ENCODE measurements at regions not wholly inside any gene's neighbourhood (a gene's known extent, or its start where the extent isn't known, plus 50 kb on each side); places are given as distances from the start of the nearest gene placed in this dataset.

DNA sequence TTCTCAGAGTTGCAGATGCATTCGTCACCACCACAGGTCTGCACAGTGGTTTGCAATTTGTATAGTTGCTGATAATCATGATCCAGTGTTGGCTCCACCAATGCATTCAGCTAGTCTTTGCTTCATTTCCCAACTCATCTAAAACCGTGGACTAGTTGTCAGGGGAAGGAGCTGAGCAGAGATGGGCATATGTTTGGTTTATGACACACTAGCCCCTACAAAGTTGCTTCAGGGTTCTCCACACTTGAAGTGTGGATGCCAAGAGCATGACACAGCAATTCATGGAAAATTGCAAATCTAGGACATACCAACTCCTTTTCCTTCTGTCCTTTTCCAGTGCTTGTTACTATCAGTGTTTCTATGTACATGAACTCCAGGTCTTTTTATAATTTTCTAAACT, 168.0 kb downstream of the TNFSF13B start:
- Histone ChIP-seq H3K9me2 (ENCODE audit: insufficient read depth) (no peaks in the 10 kb centered on the region), H4K20me1 (ENCODE audit: insufficient read depth) (no peaks in the 10 kb centered on the region), H3K36me3 (ENCODE audit: control insufficient read depth in 1 of 2, insufficient read depth in 2 of 2, low read length in 2 of 2) (no peaks in the 10 kb centered on the region), H3K27ac (ENCODE audit: low read depth, low read length) (no peak overlapping the region), H3K4me2 (ENCODE audit: low read length) (no peak overlapping the region), H3K9me3 (ENCODE audit: control insufficient read depth in 1 of 2, insufficient read depth in 1 of 2, low read depth in 1 of 2, low read length in 2 of 2) (no peaks in the 10 kb centered on the region), H3K79me2 (ENCODE audit: insufficient read depth, low read length) (no peaks in the 10 kb centered on the region), H2AFZ (ENCODE audit: low read depth, low read length, poor library complexity, severe bottlenecking) (no peak overlapping the region), H3K4me3 (replicated peaks in 1 of 2; ENCODE audit: low read depth in 1 of 2, low read length in 2 of 2) (no peak overlapping the region), H3K27me3 (ENCODE audit: insufficient read depth, low read length) (no peaks in the 10 kb centered on the region), H3K4me1 (ENCODE audit: control insufficient read depth in 1 of 2, insufficient read depth in 2 of 2, low read length in 2 of 2) (no peaks in the 10 kb centered on the region), H3K9ac (ENCODE audit: low read length) (no peak overlapping the region)
- intact Hi-C loops (cut with micrococcal nuclease), result no loop called here
- CTCF ChIA-PET, result no interaction called here
- POLR2A ChIA-PET, result no interaction called here
- ATAC-seq, result no peak
- BruUV-seq (replicated peaks), result no TSS peak
- RAD21 ChIA-PET (ENCODE audit: low non-redundant PET in 1 of 2, low total read pairs in 2 of 2, uncharacterized antibody in 2 of 2, unreplicated experiment in 2 of 2), result no interaction called here
- TF ChIP-seq SP1 (IDR thresholded peaks at IDR 0.05; ENCODE audit: low read depth) (no peak), TCF7L2 (IDR thresholded peaks at IDR 0.05; ENCODE audit: borderline replicate concordance, extremely low read depth, insufficient read depth, insufficient read length) (no peak), EGR1 (IDR thresholded peaks at IDR 0.05; ENCODE audit: low read depth) (no peak), SIN3A (IDR thresholded peaks at IDR 0.05; ENCODE audit: low read depth) (no peak), EZH2phosphoT487 (IDR thresholded peaks at IDR 0.05; ENCODE audit: borderline replicate concordance) (no peak), YY1 (IDR thresholded peaks at IDR 0.05; ENCODE audit: extremely low read depth, insufficient replicate concordance, low read depth, low read length) (no peak), SRF (IDR thresholded peaks at IDR 0.05; ENCODE audit: low read depth) (no peak), JUND (IDR thresholded peaks at IDR 0.05) (no peak), ELF1 (IDR thresholded peaks at IDR 0.05; ENCODE audit: borderline replicate concordance, low read depth) (no peak), EZH2 (IDR thresholded peaks at IDR 0.05) (no peak), POLR2A (IDR thresholded peaks at IDR 0.05; ENCODE audit: borderline replicate concordance, extremely low read depth, insufficient read depth, insufficient read length) (no peak)
- TF ChIP-seq, protein P1, sequence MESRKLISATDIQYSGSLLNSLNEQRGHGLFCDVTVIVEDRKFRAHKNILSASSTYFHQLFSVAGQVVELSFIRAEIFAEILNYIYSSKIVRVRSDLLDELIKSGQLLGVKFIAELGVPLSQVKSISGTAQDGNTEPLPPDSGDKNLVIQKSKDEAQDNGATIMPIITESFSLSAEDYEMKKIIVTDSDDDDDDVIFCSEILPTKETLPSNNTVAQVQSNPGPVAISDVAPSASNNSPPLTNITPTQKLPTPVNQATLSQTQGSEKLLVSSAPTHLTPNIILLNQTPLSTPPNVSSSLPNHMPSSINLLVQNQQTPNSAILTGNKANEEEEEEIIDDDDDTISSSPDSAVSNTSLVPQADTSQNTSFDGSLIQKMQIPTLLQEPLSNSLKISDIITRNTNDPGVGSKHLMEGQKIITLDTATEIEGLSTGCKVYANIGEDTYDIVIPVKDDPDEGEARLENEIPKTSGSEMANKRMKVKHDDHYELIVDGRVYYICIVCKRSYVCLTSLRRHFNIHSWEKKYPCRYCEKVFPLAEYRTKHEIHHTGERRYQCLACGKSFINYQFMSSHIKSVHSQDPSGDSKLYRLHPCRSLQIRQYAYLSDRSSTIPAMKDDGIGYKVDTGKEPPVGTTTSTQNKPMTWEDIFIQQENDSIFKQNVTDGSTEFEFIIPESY (IDR thresholded peaks at IDR 0.05; ENCODE audit: extremely low read depth, insufficient replicate concordance, low read length), result no peak
- TF ChIP-seq, protein P2, sequence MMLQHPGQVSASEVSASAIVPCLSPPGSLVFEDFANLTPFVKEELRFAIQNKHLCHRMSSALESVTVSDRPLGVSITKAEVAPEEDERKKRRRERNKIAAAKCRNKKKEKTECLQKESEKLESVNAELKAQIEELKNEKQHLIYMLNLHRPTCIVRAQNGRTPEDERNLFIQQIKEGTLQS (IDR thresholded peaks at IDR 0.05), result no peak
- TF ChIP-seq, protein P3, sequence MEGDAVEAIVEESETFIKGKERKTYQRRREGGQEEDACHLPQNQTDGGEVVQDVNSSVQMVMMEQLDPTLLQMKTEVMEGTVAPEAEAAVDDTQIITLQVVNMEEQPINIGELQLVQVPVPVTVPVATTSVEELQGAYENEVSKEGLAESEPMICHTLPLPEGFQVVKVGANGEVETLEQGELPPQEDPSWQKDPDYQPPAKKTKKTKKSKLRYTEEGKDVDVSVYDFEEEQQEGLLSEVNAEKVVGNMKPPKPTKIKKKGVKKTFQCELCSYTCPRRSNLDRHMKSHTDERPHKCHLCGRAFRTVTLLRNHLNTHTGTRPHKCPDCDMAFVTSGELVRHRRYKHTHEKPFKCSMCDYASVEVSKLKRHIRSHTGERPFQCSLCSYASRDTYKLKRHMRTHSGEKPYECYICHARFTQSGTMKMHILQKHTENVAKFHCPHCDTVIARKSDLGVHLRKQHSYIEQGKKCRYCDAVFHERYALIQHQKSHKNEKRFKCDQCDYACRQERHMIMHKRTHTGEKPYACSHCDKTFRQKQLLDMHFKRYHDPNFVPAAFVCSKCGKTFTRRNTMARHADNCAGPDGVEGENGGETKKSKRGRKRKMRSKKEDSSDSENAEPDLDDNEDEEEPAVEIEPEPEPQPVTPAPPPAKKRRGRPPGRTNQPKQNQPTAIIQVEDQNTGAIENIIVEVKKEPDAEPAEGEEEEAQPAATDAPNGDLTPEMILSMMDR (IDR thresholded peaks at IDR 0.05 in 2 of 3, conservative IDR thresholded peaks at IDR 0.05 in 1 of 3; ENCODE audit: borderline replicate concordance in 1 of 3, insufficient read depth in 1 of 3, low read depth in 2 of 3, low read length in 2 of 3), result no peak
- no peak for DNase-seq (ENCODE audit: low read depth, low spot score)

All from HCT116 (cell line).